ENCODE measurements at regions not wholly inside any gene's neighbourhood (a gene's known extent, or its start where the extent isn't known, plus 50 kb on each side); places are given as distances from the start of the nearest gene placed in this dataset.

GRCh38 chr4:129748991-129749390 is 653.0 kb downstream of the C4orf33 start:
- Mint-ChIP-seq H3K27ac (no peak overlapping the region), H3K9me3 (ENCODE audit: insufficient read depth) (no peaks in the 10 kb centered on the region), H3K4me3 (no peak overlapping the region), H3K27me3 (no peaks in the 10 kb centered on the region), H3K4me1 (no peaks in the 10 kb centered on the region)
- no peaks in the 10 kb centered on the region for H3K9me3 ChIP-seq (ENCODE audit: control extremely low read depth in 1 of 3, control insufficient read depth in 2 of 3, insufficient read depth in 1 of 3, low read length in 2 of 3)
- no peak overlapping the region for H3K9ac ChIP-seq (ENCODE audit: low read length)
- CTCF ChIA-PET: no interaction called here
- H2AFZ ChIP-seq (ENCODE audit: insufficient read depth, low read depth, low read length, poor library complexity, severe bottlenecking): no peak overlapping the region
- intact Hi-C loops (cut with micrococcal nuclease): no loop called here
- H3K4me3 ChIP-seq (ENCODE audit: control extremely low read depth in 1 of 5, extremely low read depth in 1 of 5, insufficient read depth in 1 of 5, low read depth in 2 of 5, low read length in 4 of 5): no peak overlapping the region
- TF ChIP-seq EZH2 (IDR thresholded peaks at IDR 0.05; ENCODE audit: borderline replicate concordance, insufficient read depth, low read depth, low read length, poor library complexity, severe bottlenecking) (no peak), CTCF (IDR thresholded peaks at IDR 0.05) (no peak)
- H3K4me1 ChIP-seq (ENCODE audit: control insufficient read depth in 2 of 2, insufficient read depth in 2 of 2, low read length in 2 of 2): no peaks in the 10 kb centered on the region
- H3K27me3 ChIP-seq (replicated peaks in 1 of 4; ENCODE audit: control extremely low read depth in 1 of 4, control insufficient read depth in 3 of 4, insufficient read depth in 4 of 4, low read length in 3 of 4): no peaks in the 10 kb centered on the region
- H3K27ac ChIP-seq (ENCODE audit: low read length in 2 of 2): no peak overlapping the region
- ATAC-seq (ENCODE audit: low read depth) (no peak), DNase-seq (no peak)
- no peaks in the 10 kb centered on the region for H3K36me3 ChIP-seq (replicated peaks in 1 of 2; ENCODE audit: control extremely low read depth in 1 of 2, control insufficient read depth in 1 of 2, extremely low read depth in 1 of 2, insufficient read depth in 2 of 2, low read length in 1 of 2)
- no peaks in the 10 kb centered on the region for H4K20me1 ChIP-seq (ENCODE audit: control insufficient read depth, insufficient read depth, low read length, poor library complexity, severe bottlenecking)
- POLR2A ChIA-PET: no interaction called here
- 71% methylated on average over 1 of the region's 1 CpG for WGBS (ENCODE audit: insufficient coverage)
- no peak overlapping the region for H3K4me2 ChIP-seq (replicated peaks; ENCODE audit: low read depth, low read length, poor library complexity, severe bottlenecking)
- no peaks in the 10 kb centered on the region for H3K79me2 ChIP-seq (ENCODE audit: control insufficient read depth, insufficient read depth, low read length)

- Histone ChIP-seq H3K4me1 (ENCODE audit: control insufficient read depth in 2 of 2, insufficient read depth in 2 of 2, low read length in 2 of 2) (no peaks in the 10 kb centered on the region), H3K36me3 (replicated peaks in 1 of 2; ENCODE audit: control extremely low read depth in 1 of 2, control insufficient read depth in 1 of 2, extremely low read depth in 1 of 2, insufficient read depth in 2 of 2, low read length in 1 of 2) (no peaks in the 10 kb centered on the region), H3K9ac (ENCODE audit: low read length) (no peak overlapping the region), H3K27ac (ENCODE audit: low read length in 2 of 2) (no peak overlapping the region), H3K27me3 (replicated peaks in 1 of 4; ENCODE audit: control extremely low read depth in 1 of 4, control insufficient read depth in 3 of 4, insufficient read depth in 4 of 4, low read length in 3 of 4) (no peaks in the 10 kb centered on the region), H2AFZ (ENCODE audit: insufficient read depth, low read depth, low read length, poor library complexity, severe bottlenecking) (no peak overlapping the region), H3K9me3 (ENCODE audit: control extremely low read depth in 1 of 3, control insufficient read depth in 2 of 3, insufficient read depth in 1 of 3, low read length in 2 of 3) (no peaks in the 10 kb centered on the region), H3K79me2 (ENCODE audit: control insufficient read depth, insufficient read depth, low read length) (no peaks in the 10 kb centered on the region), H4K20me1 (ENCODE audit: control insufficient read depth, insufficient read depth, low read length, poor library complexity, severe bottlenecking) (no peaks in the 10 kb centered on the region), H3K4me3 (ENCODE audit: control extremely low read depth in 1 of 5, extremely low read depth in 1 of 5, insufficient read depth in 1 of 5, low read depth in 2 of 5, low read length in 4 of 5) (no peak overlapping the region), H3K4me2 (replicated peaks; ENCODE audit: low read depth, low read length, poor library complexity, severe bottlenecking) (no peak overlapping the region)
- TF ChIP-seq EZH2 (IDR thresholded peaks at IDR 0.05; ENCODE audit: borderline replicate concordance, insufficient read depth, low read depth, low read length, poor library complexity, severe bottlenecking): no peak
- no peak for TF ChIP-seq CTCF (IDR thresholded peaks at IDR 0.05)
- ATAC-seq (ENCODE audit: low read depth) (no peak), DNase-seq (no peak)
- ChIA-PET POLR2A (no interaction called here), CTCF (no interaction called here)
- no peaks in the 10 kb centered on the region for H3K27me3 Mint-ChIP-seq
- no peak overlapping the region for H3K4me3 Mint-ChIP-seq
- WGBS (ENCODE audit: insufficient coverage): no CpG with 5 or more reads among the region's 2 CpGs
- H3K4me1 Mint-ChIP-seq: no peaks in the 10 kb centered on the region
- H3K9me3 Mint-ChIP-seq (ENCODE audit: insufficient read depth): peaks cover 4% of the 10 kb centered on the region
- intact Hi-C loops (cut with micrococcal nuclease): no loop called here
- H3K27ac Mint-ChIP-seq: no peak overlapping the region
These were observed 655.7 kb downstream of the C4orf33 start for GRCh38 chr4:129751646-129752045.

Measured in B cell (primary cell).